Astrocyte of the cerebellum (primary cell): ENCODE measurements at regions not wholly inside any gene's neighbourhood (a gene's known extent, or its start where the extent isn't known, plus 50 kb on each side); places are given as distances from the start of the nearest gene placed in this dataset.
A peak's percentile ranks its signal among the peaks of the same experiment; 100 is the strongest.

Experiments
- DNase-seq: peaks from one replicate; pipeline ENCODE4 v3.0.0-alpha.2; 2011; ENCODE audit warnings: low read depth
- H3K4me3 ChIP-seq: 2 replicates; pipeline ENCODE4 v1.5.1; 2011; ENCODE audit warnings: mild to moderate bottlenecking, low read depth, low read length, moderate library complexity
- CTCF ChIP-seq: IDR thresholded peaks from 2 replicates; pipeline ENCODE4 v1.5.1; 2012; ENCODE audit warnings: low read length, low read depth, moderate library complexity, mild to moderate bottlenecking; ENCODE audit errors: missing control alignments
- in situ Hi-C: cut with HindIII; loops from 2 replicates; pipeline ENCODE4 v1.10.0; 2017; ENCODE audit warnings: low sequenced_read_pairs

- DNase-seq: no peak
- in situ Hi-C loops: no loop called here
- H3K4me3 ChIP-seq: no peak overlapping the region
- no peak for TF ChIP-seq CTCF
These were observed 300.3 kb downstream of the TTLL7 start for GRCh38 chr1:83698644-83699043.

- in situ Hi-C loops: no loop called here
These were observed 301.0 kb downstream of the TTLL7 start for GRCh38 chr1:83697961-83698360.

GRCh38 chr1:83697220-83697619 lies 301.7 kb downstream of the TTLL7 start:
- DNase-seq: no peak
- no peak for TF ChIP-seq CTCF
- no peak overlapping the region for H3K4me3 ChIP-seq
- in situ Hi-C loops: no loop called here

More at GRCh38 chr1:83697961-83698360, 301.0 kb downstream of the TTLL7 start:
- no peak overlapping the region for H3K4me3 ChIP-seq
- no peak for TF ChIP-seq CTCF
- DNase-seq: no peak

GRCh38 chr1:83694449-83694848 lies 304.5 kb downstream of the TTLL7 start:
- DNase-seq: no peak
- H3K4me3 ChIP-seq: no peak overlapping the region
- in situ Hi-C loops: no loop called here
- no peak for TF ChIP-seq CTCF

GRCh38 chr1:83693427-83694126 lies 305.4 kb downstream of the TTLL7 start:
- in situ Hi-C loops: no loop called here
- H3K4me3 ChIP-seq: no peak overlapping the region
- DNase-seq: no peak
- TF ChIP-seq CTCF: no peak

- H3K4me3 ChIP-seq: peak overlapping the region; percentile 19
- in situ Hi-C loops: no loop called here
- TF ChIP-seq CTCF: no peak
- DNase-seq: no peak
These were observed 306.2 kb downstream of the TTLL7 start for GRCh38 chr1:83692524-83693381.
